Amygdala (tissue), 56 donors: ENCODE measurements at regions not wholly inside any gene's neighbourhood (a gene's known extent, or its start where the extent isn't known, plus 50 kb on each side); places are given as distances from the start of the nearest gene placed in this dataset.
"Not testable (repeated sequence)": the region's sequence is repeated elsewhere in the genome, so short reads cannot be mapped to it uniquely, and the experiment has no call there.

Experiments used
- DNase-seq, 56 donors: peaks; one replicate each; lab custom pipeline; 2025; lab: John Stamatoyannopoulos, UW

DNA sequence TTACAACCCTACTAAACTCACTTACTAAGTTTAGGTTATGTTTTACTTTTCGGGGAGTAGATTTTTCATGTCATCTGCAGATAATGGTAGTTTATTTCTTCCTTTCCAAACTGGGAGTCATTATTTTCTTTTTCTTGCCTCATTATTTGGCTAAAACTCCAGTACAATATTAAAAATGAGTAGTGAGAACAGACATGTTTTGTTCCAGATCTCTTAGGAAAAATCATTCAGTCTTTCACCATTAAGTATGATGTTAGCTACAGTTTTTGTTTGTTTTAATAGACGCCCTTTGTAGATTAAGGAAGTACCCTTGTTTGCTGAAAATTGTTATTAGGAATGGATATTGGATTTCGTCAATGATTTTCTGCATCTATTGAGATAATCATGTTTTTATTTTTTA is 472.0 kb upstream of the PAPPA start:
- DNase-seq = no peak

DNA sequence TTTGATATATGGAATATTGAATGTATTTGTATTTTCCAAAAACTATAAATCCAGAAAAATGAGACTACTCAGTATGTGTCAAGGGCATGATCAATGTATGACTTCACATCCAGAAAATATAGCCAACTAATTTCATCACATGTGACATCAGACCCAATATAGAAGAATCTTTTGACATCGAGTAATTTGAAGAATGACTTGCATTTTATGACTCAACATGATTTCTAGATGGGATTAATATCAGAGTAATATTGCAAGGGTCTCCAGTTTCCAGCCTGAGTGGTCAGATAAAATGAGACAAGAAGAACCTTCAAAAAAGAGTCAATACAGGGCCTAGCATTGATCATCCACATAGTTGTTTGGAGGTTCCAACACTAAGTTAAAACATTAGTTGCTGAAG is 467.5 kb upstream of the PAPPA start:
- no peak for DNase-seq

DNA sequence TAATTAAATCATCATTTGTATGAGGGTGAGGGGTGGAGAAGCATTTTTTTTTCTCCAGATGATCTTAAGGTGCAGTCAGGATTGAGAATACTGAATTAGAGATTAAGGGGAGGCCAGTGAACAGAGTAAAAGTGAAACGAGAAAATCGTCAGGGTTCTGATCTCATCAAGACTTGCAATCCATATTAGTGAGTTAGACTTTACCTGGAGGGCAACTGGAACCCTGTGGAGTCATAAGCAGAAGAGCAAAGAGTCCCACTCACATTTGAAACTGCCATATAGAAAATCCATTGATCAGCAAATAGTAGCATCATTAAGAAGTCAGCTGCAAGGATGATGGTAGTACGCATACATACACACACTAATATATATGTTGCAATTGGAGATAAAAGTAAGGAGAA is 466.2 kb upstream of the PAPPA start:
- DNase-seq = no peak

DNA sequence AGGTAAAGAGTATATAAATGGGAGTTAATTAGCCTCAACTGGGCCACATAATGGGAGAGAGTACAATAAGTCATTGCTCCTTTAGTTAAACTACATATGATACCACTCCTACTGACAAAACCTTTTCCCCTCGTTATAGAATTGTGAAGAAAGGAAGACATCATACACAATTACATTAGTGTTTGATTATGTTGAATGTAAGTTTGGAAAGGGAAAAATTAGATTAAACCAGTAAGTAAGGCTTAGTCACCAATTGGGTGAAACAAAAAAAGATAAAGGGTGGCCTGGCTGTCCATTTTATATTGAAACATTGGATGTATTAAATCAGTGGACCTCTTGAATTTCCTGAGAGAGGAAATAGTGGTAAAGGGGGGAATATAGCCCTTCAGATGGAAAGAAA is 464.3 kb upstream of the PAPPA start:
- DNase-seq = no peak

DNA sequence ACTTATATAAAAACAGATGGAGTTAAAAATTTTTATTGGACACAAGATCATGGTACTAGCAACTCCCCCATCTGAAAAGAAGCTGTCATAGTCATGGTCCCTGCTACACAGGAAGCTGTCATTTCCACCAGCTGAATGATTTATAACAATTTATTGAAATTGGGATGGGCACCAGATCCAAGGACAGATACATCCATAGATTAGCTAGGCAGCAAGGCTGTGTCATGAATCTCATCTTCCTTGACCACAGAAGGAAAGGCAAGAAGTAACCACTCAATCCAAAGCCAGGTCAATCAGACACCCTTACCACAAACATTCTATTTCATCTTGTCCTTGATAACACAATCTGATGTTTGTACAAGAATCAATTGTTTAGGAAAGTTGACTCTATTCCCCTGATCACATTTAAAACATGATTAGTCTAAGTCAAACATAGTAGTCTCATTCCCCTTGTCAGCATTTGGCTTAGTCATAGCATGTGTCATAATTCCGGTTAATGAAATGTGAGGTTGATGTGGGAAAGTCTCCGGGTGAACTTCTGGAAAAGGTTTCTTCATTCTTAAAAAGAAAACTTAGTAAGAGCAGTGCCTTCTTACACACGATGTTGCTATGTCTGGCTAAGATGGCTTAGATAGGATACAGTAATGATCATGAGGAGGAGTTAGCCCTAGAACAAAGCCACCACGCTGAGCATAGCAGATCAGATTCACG is 462.6 kb upstream of the PAPPA start:
- DNase-seq = no peak

DNA sequence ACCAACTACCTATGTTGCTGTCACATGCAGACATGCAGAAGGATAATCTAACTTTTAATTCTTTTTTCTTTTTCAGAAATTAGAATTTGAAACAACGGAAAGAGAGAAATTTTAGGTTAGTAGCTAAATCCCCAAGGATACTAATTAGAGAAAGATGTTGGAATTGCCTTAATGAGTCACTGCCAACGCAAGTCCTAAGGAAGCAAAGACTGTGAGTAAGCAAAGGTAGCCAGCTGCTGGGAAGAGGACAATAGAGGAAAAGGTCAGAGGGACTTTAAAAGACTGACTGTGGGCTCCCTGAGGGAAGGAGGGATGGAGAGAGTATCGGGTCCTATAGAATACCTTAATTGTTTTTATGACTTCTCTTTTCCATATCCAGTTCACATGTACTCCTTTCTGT is 461.9 kb upstream of the PAPPA start:
- no peak for DNase-seq

DNA sequence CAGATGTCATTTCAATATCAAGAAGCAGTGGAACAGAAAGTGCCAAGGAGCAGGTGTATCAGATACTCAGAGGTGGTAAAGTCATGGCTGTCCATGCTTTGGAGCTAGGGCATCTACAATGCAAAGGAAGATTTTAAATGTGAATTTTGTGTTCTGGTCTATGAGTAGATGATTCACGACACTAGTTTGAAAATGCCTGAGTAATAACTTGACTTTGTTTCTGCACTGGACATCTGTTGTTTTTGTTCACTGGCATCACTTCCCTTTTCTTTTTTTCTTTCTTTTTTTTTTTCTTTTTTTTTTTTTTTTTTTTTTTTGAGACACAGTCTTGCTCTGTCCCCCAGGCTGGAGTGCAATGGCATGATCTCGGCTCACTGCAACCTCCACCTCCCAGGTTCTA is 460.7 kb upstream of the PAPPA start:
- not testable (repeated sequence) for DNase-seq

DNA sequence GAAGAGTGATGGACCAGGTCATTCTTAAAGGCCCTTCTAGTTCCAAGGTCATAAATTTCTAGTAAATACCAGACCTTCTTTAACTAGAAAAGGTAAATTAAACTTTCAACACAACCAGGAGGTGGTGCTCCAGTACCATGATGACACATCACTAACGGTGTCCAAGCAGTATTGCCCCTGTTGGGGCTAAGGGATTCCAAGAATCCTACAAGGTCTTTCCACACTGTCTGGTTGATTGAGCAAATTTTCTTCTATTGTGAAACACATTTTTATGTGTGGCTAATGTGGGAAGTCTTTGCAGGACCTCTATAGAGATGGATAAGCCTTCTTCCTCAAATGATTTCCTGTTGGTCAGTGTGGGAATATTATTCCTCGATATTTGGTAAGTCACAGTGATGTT is 459.6 kb upstream of the PAPPA start:
- DNase-seq = no peak

DNA sequence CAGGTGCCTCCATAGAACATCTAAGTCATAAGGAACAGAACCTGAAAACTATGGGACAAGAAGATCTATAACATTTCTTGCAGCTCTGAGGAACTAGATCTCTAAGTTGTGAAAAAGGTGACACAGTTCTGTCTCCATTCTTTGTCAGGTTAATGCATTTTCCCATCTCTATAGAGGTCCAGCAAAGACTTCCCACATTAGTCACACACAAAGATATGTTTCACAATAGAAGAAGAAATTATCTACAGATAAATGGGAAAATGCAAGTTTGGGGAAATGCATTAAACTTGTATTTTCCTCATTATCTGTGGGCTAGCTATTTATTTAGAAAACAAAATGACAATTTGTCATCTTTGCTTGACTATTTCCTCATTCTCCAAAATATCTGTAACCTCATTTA is 458.6 kb upstream of the PAPPA start:
- DNase-seq = no peak

DNA sequence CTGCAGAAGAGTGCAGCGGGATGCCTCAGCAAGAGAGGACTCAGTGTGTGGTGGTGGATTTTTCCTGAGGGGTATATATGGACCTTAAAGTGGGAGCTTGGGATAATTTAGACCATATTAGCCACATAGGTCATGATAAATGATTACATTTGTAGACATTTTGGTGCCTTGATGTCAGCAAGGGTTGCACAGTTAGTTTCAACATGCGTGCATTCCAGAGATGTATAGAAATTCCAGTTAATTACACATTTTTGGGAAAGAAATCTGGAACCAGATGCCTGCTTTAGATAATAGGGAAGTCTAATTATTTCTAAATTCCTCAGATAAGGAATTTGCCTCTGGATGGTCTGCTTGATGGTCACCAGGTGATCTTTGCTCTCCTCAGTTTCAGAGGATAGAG is 440.6 kb upstream of the PAPPA start:
- no peak for DNase-seq

DNA sequence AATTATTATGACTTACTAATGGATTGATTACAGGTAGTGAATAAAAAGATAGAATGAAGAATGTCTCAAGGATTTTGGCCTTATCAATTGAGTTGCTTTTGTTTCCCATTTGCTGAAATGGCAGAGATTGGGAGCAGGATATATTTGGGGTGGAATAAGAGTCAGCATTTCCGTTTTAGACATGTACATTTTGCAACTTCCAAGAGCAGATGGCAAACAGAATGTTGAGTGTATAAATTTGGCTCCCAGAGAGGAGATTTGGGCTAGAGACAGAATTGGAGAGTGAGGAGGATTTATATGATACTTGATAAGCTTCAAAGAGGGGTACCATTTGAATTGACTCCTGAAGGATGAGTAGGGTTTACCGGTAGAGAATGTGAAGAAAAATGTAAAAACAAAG is 437.9 kb upstream of the PAPPA start:
- no peak for DNase-seq

DNA sequence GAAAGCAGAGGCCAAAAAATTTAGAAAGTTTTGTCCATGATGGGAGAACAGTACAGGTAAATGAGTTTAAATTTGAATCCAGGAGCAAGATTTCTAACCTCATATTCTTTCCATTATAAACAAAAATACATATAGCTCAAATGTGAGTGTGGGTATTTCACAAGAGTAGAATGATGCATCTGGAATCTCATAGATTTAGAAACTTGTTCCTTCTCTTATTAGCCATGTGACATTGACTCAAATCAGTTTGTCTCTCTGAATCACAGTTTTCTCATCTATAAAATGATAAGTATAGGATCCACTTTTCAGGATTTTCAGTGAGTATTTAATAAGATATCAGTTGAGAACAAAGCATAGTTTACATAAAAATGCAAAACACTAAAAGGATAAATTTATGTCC is 436.3 kb upstream of the PAPPA start:
- no peak for DNase-seq

DNA sequence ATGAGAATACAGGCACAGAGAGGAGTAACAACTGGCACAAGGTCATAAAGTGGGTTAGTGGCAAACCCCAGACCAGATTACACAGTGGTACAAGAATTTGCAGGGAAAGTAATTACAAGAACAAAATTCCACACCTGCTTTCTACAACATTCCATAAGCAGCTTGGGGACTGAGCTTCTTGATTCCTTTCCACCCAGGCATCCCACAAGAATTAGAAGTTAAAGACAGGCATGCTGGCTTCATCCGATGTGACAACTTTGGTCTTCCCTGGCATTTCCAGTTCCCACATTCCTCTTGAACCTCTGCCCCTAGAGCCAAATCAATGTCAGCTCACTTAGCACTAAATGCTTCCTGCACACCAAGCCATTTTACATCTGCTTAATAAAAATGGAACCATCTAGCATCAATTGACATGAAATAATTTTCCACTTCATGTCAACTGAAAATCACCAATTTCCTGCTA is 435.8 kb upstream of the PAPPA start:
- DNase-seq = no peak

DNA sequence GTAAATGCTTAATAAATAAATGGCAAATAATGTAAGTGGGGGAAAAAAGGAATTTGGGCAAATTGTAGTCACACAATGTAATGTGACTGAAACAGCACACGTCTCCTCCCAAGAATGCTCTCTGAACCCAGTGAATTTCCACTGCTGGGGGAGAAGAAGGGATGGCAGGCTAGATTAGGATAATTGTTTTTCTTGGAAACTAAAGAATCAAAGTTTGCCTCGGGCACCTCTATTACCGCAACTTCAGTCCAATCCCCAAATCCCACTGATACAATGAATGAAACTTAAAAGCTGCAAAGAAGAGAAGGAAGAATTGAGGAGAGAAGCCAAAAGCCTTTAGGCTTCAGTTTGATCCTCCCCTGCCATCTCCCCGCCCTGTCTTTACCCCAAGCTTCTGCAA is 423.2 kb upstream of the PAPPA start:
- DNase-seq = no peak

DNA sequence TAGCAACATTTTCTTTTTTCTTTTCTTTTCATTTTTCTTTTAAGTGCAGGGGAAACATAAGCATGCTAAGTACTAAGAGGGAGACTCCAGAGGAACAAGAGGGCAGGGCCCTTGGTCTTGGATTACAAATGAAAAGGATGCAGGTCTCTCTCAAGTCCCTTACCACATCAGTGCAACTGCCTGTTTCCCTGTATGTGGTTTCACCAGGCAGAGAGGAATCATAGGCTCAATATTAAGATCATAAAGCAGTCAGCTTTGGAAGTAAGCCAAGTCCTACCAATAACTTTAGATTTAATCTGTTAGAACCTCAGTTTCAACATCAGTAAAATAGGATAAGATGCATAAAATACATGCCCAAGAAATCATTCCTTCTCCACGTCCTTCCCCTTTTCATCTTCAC is 422.7 kb upstream of the PAPPA start:
- DNase-seq = no peak

DNA sequence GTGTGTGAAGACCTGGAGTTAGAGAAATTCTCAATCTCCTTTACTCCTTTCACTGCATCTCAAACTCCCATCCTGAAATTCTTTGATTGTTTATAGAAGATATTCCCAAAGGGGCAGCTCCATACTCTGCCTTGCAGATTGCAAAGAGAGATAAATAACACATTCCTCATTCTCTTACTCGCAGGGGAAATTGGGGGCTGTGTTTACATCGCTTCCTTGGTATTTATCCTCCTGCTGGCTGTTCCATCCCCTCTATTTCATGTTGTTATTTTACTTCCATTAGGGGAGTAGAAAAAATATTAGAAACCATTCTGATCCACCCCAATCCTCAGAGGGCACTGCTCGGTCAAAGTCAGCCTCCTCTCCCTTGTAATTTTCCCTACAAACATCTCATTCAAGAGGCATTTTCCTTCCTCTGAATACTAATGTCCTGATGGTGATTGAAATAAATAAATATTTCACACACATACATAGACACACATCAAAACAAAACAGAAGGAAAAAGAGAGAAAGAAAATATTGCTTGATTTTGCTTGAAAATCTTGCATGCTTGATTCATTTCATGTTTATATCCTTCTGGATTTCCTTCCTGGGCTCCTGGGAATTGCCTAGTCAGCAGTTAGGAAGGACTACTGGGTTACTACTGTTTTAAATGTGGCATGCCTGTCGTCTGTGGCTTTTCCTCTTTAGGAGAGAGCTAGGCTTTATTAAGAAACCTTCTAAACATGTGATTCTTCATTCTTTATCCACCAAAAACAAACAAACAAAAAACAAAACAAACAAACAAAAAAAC is 420.1 kb upstream of the PAPPA start:
- DNase-seq = no peak

DNA sequence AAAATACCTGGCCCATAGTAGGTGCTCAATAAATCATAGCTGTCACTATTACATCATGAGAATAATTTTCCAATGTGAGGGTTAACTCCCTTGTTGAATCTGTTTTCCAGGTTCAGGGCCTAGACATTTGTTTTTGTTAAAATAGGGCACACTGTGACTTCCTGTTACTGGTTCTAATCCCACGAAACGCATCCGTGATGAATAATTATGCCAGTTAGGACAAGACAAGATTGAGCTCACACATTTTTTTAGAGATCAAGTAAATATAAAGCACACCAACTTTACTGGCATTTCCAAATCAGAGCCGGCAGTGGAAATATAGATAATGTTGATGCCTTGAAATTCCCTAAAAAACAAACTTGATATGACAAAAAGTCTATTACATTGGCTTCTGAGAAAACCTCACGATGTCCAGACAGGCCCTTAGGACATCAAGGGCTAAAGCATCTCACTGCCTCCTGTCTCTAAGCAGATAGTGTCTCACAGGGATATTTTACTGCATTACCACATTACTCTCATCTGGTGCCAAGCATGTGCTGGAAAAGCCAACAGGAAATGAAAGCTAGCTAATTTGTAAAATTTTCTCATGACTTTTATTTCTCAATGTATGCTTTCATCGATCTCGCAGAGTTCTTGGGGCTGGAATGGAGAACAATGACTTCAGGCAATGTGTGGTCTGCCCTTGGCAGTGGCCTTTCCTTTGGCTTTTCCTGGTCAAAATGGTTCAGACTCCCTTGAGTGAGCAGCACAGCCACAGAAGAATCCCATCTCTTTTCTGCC is 414.3 kb upstream of the PAPPA start:
- no peak for DNase-seq

DNA sequence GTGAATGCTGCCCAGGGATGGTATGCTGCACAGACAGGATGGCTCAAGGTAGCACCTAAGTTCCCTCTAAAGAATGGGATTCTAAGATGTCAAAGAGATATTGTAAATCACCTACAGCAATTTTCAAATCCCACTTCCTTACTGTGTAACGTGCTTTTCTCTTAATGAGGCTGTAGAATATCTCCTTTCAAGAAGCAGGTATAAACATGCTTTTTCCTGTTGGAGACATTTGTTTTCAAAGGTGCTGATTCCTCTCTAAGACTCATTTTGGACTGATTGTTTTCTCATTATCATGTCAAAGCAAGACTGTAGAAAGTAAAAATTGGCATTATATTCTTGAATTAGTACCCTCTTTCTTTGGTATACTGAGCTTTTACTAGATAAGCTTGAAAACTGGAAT is 412.6 kb upstream of the PAPPA start:
- DNase-seq = no peak

DNA sequence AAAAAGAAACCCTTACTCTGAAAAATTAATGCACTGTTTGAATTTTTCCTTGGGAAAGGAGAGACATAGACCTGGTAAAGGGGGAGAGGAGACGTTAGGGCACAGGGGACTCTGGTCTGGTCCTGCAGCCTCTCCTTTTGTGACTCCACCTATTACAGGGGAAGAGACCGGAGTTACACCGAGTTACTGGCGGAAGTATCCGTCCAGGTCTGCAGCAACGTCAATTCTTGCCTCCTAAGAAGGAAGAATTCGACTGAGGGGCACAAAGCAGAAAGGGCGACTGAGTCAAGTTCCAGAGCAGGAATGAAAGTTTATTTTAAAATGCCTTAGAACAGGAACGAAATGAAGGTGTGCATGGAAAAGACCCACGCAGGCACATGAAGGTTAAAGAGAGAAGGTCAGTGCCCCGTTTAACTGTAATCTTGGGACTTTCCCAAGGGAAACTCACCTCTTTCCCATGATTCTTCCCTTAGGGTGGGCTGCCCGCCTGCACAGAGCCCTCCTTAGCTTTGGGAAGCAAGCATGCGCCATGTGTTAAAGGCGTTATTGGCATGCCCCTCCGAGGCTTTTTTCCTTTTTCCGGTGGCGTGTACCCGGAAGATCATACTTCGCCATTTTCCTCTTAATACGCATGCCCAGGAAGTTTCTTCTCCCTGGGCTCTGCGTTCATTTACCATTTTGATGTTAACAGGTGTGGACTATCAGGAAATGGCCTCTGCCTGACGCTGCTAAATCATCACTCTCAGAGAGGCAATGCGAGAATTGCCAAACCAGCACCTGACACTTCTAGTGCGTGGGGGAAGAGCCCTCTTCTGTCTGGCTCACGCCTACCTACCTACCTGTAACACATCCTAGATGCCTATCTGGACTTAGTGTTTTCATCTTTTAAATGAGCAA is 409.6 kb upstream of the PAPPA start:
- no peak for DNase-seq

DNA sequence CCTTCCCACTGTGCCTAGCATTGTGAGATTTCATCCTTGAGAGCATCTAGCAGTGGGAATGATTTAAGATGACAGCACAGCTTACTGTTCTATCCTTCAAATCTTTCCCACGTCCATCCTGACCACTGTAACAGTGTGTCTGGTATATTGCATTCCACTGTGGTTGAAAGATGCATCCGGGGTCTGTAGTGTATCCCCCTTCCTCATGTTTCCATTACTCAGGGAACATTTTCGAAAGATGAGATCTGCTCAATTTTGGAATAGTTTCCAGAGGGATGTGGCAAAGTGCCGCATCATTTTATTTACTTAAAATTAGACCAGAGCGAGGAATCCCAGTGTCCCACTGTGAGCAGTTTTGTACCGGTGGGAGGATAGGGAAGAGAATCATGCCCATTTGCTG is 407.1 kb upstream of the PAPPA start:
- no peak for DNase-seq
